ENCODE measurements at regions not wholly inside any gene's neighbourhood (a gene's known extent, or its start where the extent isn't known, plus 50 kb on each side); places are given as distances from the start of the nearest gene placed in this dataset.

- WGBS (ENCODE audit: insufficient coverage, insufficient replicate concordance, low lambda C conversion rate, missing lambda C conversion rate) = 0% methylated on average over 1 of the region's 1 CpG
- ATAC-seq (no peak), FAIRE-seq (no peak), DNase-seq (ENCODE audit: low read depth, low spot score) (no peak)
- TF ChIP-seq EED (IDR thresholded peaks at IDR 0.05; ENCODE audit: low read depth) (no peak), SMAD5 (IDR thresholded peaks at IDR 0.05; ENCODE audit: low read depth) (no peak), SPI1 (IDR thresholded peaks at IDR 0.05; ENCODE audit: borderline replicate concordance, insufficient read depth, low read depth, low read length) (no peak), BRCA1 (IDR thresholded peaks at IDR 0.05; ENCODE audit: low read depth, low read length) (no peak), STAT3 (IDR thresholded peaks at IDR 0.05; ENCODE audit: low read depth, low read length) (no peak)
- TF ChIP-seq, protein P1, sequence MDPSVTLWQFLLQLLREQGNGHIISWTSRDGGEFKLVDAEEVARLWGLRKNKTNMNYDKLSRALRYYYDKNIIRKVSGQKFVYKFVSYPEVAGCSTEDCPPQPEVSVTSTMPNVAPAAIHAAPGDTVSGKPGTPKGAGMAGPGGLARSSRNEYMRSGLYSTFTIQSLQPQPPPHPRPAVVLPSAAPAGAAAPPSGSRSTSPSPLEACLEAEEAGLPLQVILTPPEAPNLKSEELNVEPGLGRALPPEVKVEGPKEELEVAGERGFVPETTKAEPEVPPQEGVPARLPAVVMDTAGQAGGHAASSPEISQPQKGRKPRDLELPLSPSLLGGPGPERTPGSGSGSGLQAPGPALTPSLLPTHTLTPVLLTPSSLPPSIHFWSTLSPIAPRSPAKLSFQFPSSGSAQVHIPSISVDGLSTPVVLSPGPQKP (IDR thresholded peaks at IDR 0.05; ENCODE audit: low read depth, low read length) = no peak
- TF ChIP-seq, protein P2, sequence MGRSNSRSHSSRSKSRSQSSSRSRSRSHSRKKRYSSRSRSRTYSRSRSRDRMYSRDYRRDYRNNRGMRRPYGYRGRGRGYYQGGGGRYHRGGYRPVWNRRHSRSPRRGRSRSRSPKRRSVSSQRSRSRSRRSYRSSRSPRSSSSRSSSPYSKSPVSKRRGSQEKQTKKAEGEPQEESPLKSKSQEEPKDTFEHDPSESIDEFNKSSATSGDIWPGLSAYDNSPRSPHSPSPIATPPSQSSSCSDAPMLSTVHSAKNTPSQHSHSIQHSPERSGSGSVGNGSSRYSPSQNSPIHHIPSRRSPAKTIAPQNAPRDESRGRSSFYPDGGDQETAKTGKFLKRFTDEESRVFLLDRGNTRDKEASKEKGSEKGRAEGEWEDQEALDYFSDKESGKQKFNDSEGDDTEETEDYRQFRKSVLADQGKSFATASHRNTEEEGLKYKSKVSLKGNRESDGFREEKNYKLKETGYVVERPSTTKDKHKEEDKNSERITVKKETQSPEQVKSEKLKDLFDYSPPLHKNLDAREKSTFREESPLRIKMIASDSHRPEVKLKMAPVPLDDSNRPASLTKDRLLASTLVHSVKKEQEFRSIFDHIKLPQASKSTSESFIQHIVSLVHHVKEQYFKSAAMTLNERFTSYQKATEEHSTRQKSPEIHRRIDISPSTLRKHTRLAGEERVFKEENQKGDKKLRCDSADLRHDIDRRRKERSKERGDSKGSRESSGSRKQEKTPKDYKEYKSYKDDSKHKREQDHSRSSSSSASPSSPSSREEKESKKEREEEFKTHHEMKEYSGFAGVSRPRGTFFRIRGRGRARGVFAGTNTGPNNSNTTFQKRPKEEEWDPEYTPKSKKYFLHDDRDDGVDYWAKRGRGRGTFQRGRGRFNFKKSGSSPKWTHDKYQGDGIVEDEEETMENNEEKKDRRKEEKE (IDR thresholded peaks at IDR 0.05) = no peak
- no TSS peak for BruUV-seq (replicated peaks)
- ChIA-PET POLR2A (interaction anchor here (0.5 kb wide), 1 partner anchor 408 kb away, joined by 3 read pairs; no protein-coding TSS in a partner anchor), RAD21 (ENCODE audit: unreplicated experiment) (no interaction called here), SMC1A (ENCODE audit: uncharacterized antibody, unreplicated experiment) (no interaction called here), CTCF (interaction anchor here (1.9 kb wide), 1 partner anchor 15 kb away, joined by 4 read pairs; no protein-coding TSS in a partner anchor)
- Histone ChIP-seq H3K4me3 (no peak overlapping the region), H3K9ac (ENCODE audit: control insufficient read depth, insufficient read depth, low read length) (no peak overlapping the region), H3K4me1 (ENCODE audit: control insufficient read depth, insufficient read depth, low read length) (no peaks in the 10 kb centered on the region), H3K9me3 (replicated peaks; ENCODE audit: control insufficient read depth, insufficient read depth, low read length) (no peaks in the 10 kb centered on the region), H3K4me2 (ENCODE audit: control insufficient read depth, insufficient read depth) (no peak overlapping the region), H3K27me3 (replicated peaks in 1 of 2; ENCODE audit: control insufficient read depth in 2 of 2, insufficient read depth in 2 of 2, low read length in 1 of 2) (no peaks in the 10 kb centered on the region), H3K36me3 (ENCODE audit: control insufficient read depth in 2 of 2, insufficient read depth in 2 of 2, low read length in 1 of 2) (no peaks in the 10 kb centered on the region), H2AFZ (ENCODE audit: control insufficient read depth, low read depth, low read length) (no peak overlapping the region), H4K20me1 (ENCODE audit: control insufficient read depth, insufficient read depth) (no peaks in the 10 kb centered on the region), H3K27ac (ENCODE audit: control insufficient read depth, insufficient read depth) (no peak overlapping the region), H3K79me2 (ENCODE audit: control insufficient read depth, insufficient read depth, low read length) (no peaks in the 10 kb centered on the region)
- intact Hi-C loops (cut with micrococcal nuclease; ENCODE audit: unreplicated experiment) (no loop called here), in situ Hi-C loops (cut with MboI) (no loop called here)
Observed at GRCh38 chr5:8934455-8934854, 611.4 kb downstream of the SEMA5A start.

Measured in GM12878 (cell line).